ENCODE measurements at regions not wholly inside any gene's neighbourhood (a gene's known extent, or its start where the extent isn't known, plus 50 kb on each side); places are given as distances from the start of the nearest gene placed in this dataset.

DNA sequence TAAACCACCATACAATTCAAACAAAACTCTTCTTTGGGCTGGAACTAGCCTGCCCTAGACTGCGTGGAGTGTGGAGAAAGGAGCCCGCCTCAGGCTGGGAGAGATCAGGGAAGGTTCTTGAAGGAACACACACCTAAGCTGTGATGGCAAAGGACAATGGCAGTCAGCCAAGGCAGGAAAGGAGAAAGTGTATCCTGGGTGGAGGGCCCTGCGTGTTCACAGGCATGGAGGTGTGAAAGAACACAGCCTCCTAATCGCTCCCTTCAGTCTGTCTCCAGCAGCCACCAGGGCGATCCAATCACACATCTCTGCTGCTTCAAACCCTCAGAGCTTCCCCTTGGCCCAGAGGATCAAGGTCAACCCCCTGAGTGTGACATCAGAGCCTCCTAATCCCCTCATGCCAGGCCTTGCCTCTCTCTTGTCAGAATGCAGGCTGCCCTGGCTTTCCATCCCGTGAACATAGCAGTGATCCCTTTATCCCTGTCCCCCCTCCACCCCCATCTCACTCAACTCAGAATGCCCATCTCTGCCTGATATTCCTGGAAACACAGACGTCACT is 173.0 kb downstream of the KATNIP start:
- no peak for TF ChIP-seq FOXM1 (IDR thresholded peaks at IDR 0.05; ENCODE audit: borderline replicate concordance)
- TF ChIP-seq TARDBP (IDR thresholded peaks at IDR 0.05), result no peak
- no peak for TF ChIP-seq SP1 (IDR thresholded peaks at IDR 0.05)
- TF ChIP-seq ELF4 (IDR thresholded peaks at IDR 0.05), result no peak
- no peak for TF ChIP-seq HDGF (IDR thresholded peaks at IDR 0.05; ENCODE audit: borderline replicate concordance)
- TF ChIP-seq CTBP1 (IDR thresholded peaks at IDR 0.05; ENCODE audit: borderline replicate concordance), result no peak
- TF ChIP-seq ARNT (IDR thresholded peaks at IDR 0.05), result no peak
- TF ChIP-seq SUZ12 (IDR thresholded peaks at IDR 0.05), result no peak
- TF ChIP-seq L3MBTL2 (conservative IDR thresholded peaks at IDR 0.05), result no peak
- no peak for TF ChIP-seq FOXK2 (IDR thresholded peaks at IDR 0.05)

Data from HEK293T (cell line).